Stimulated activated naive CD8-positive, alpha-beta T cell treated with anti-CD3 and anti-CD28 coated beads, Interleukin-15, Interleukin-2, amounts not matched to agents 100 U/mL and 50 U/mL, for 24 hours (primary cell): ENCODE measurements at regions not wholly inside any gene's neighbourhood (a gene's known extent, or its start where the extent isn't known, plus 50 kb on each side); places are given as distances from the start of the nearest gene placed in this dataset.
"Not testable (repeated sequence)": the region's sequence is repeated elsewhere in the genome, so short reads cannot be mapped to it uniquely, and the experiment has no call there.

Source experiments
- ATAC-seq: fragments of 150-1000 bp; cut with Tn5 transposase; one replicate; pipeline ENCODE4 v1.10.0; 2021
- DNase-seq: peaks from one replicate; pipeline ENCODE4 v3.0.0; 2021

- no peak for ATAC-seq
Observed at GRCh38 chr7:138317044-138317596, 142.9 kb upstream of the TRIM24 start.

DNA sequence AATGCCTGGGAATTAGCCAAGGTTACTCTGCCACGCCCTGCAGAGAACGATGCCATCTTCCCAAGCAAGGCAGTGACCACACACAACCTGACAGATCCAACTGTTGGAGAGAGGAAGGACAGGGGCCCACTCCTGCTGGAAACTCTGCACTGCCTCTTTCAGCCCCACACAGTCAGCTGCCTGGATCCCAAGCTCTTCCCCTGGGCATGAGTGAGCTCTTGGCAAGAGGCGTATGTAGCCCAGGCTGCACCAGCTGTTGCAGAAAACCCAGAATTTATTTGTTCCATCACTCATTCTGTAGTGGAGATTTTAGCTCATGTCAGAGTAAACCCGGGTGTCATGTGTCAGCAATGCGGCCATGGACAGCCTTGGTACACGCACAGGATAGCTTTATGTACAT lies 135.1 kb upstream of the TRIM24 start:
- ATAC-seq, result no peak
- no peak for DNase-seq

More at GRCh38 chr7:138317044-138317596, 142.9 kb upstream of the TRIM24 start:
- DNase-seq, result no peak

DNA sequence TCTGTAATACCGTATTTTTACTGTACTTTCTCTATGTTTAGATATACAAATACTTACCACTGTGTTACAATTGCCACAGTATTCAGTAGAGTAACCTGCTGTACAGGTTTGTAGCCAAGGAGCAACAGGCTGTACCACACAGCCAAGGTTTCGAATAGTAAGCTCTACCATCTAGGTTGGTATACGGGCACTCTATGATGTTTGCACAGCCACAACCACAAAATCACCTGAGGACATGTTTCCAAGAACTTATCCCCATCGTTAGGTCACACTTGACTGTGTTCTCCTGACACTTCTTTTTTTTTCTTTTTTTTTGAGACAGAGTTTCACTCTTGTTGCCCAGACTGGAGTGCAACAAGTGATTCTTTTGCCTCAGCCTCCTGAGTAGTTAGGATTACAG lies 134.6 kb upstream of the TRIM24 start:
- ATAC-seq, result no peak

DNA sequence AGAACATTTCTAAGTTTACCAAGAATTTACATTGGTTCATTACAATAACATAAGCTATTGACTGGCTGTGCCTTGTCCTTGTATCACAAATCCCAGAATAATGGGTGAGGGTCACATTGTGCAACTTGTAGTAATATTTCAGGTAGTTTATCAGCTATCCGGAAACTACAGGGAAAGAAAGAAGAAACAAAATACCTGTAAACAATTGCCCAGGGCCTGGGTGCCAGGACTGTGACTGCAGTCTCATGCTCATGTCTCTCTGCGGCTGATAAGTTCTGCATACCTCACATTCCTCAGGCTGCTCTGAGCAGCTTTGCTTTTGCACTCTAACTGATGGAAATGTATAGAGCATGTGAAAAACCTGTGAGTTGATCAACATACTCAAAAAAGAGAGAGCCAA lies 131.8 kb upstream of the TRIM24 start:
- no peak for DNase-seq
- ATAC-seq, result no peak

More for the DNA sequence above, 134.6 kb upstream of the TRIM24 start:
- no peak for DNase-seq

DNA sequence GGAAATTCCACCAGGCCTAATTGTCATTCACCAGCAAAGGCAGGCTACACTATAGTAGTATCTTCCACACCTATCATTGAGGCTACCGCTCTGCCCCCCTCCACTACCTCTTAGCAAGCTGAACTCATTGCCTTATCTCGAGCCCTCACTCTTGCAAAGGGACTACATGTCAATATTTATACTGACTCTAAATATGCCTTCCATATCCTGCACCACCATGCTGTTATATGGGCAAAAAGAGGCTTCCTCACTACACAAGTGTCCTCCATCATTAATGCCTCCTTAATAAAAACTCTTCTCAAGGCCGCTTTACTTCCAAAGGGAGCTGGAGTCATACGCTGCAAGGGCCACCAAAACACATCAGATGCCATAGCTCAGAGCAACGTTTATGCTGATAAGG lies 127.2 kb upstream of the TRIM24 start:
- not testable (repeated sequence) for ATAC-seq, DNase-seq

DNA sequence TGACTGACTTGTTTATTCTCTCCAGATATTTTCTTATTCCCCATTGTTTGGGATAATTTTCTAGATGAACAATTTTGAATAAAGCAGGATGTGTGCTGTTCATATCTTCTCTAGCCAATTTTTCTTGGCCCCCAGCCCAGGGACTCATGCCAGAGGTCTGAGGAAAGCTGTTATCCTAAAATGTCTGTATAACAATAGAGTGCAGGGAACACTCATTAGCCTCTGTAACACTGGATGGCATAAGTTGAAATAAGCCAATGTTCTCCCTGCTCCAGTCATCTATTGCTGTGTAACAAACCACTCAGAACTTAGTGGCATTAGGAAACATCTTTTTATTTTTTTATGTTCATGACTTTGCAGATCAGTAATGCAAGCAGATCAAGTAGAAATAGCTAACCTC lies 121.7 kb upstream of the TRIM24 start:
- DNase-seq (no peak), ATAC-seq (no peak)

GRCh38 chr7:138339229-138339628 lies 120.8 kb upstream of the TRIM24 start:
- DNase-seq, ATAC-seq: not testable (repeated sequence)

GRCh38 chr7:138342990-138343389 lies 117.1 kb upstream of the TRIM24 start:
- ATAC-seq (no peak), DNase-seq (no peak)

DNA sequence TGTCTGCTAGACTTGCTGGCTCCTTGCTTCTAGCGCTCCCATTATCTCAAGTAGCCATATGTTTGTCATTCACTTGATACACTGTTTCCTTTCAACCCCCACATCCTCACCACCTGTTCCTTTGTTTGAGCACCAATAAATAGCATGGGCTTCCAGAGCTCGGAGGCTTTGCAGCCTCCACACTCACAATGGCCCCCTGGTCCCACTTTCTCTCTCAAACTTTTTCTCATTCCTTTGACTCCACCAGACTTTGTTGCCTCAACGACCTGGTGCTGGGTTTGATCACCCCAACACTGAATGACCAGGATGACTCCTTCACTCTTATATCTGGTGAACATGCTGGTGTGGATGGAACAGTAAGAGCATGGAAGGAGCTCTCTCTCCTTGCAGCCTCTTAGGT lies 114.5 kb upstream of the TRIM24 start:
- DNase-seq, result no peak
- ATAC-seq, result no peak

DNA sequence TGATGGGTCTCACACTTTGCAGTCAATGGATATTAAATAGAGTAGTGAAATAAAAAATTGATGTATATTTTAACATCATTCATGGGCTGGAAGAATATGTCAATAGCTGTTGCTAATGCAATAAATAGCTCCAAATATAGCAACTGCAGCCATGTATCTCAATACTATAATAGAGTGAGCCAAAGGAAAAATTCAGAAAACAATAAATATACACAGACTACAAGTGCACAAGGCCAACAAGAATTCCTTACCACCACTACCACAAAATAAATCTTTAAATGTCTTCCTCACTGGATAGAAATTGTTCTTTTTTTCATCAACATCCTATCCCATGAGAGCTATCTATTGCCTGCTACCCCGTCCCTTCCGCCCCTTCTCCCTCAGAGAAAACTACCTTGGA lies 113.1 kb upstream of the TRIM24 start:
- DNase-seq (no peak), ATAC-seq (no peak)

GRCh38 chr7:138349841-138350700 lies 110.0 kb upstream of the TRIM24 start:
- DNase-seq (no peak), ATAC-seq (no peak)

- ATAC-seq, result no peak
Observed at GRCh38 chr7:138350701-138351357, 109.2 kb upstream of the TRIM24 start.

GRCh38 chr7:138352570-138353461 lies 107.2 kb upstream of the TRIM24 start:
- DNase-seq (no peak), ATAC-seq (no peak)

More at GRCh38 chr7:138350701-138351357, 109.2 kb upstream of the TRIM24 start:
- DNase-seq, result no peak

DNA sequence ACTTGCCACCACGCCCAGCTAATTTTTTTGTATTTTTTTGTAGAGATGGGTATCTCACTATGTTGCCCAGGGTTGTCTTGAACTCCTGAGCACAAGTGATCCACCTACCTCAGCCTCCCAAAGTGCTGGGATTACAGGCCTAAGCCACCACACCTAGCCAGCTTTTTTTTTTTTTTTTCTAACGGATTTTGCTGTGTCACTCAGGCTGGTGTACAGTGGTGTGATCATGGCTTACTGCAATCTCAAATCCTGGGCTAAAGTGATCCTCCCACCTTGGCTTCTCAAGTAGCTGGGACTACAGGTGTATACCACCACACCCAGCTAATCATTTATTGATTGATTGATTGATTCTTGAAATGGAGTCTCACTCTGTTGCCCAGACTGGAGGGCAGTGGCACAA lies 106.0 kb upstream of the TRIM24 start:
- ATAC-seq (no peak), DNase-seq (no peak)

GRCh38 chr7:138355254-138355653 lies 104.8 kb upstream of the TRIM24 start:
- no peak for DNase-seq
- ATAC-seq, result no peak

GRCh38 chr7:138358850-138359341 lies 101.2 kb upstream of the TRIM24 start:
- ATAC-seq (no peak), DNase-seq (no peak)

GRCh38 chr7:138359870-138360559 lies 100.0 kb upstream of the TRIM24 start:
- no peak for ATAC-seq
- DNase-seq, result no peak

- no peak for DNase-seq
- no peak for ATAC-seq
Observed at GRCh38 chr7:138363721-138364120, 96.3 kb upstream of the TRIM24 start.

- not testable (repeated sequence) for ATAC-seq, DNase-seq
Observed at GRCh38 chr7:138366137-138366536, 93.9 kb upstream of the TRIM24 start.

GRCh38 chr7:138366676-138367075 lies 93.4 kb upstream of the TRIM24 start:
- ATAC-seq, DNase-seq: not testable (repeated sequence)

GRCh38 chr7:138369797-138370196 lies 90.3 kb upstream of the TRIM24 start:
- no peak for DNase-seq
- no peak for ATAC-seq
